ENCODE measurements at regions not wholly inside any gene's neighbourhood (a gene's known extent, or its start where the extent isn't known, plus 50 kb on each side); places are given as distances from the start of the nearest gene placed in this dataset.
"Not testable (repeated sequence)": the region's sequence is repeated elsewhere in the genome, so short reads cannot be mapped to it uniquely, and the experiment has no call there.

GRCh38 chr1:223992456-223993246, 121.3 kb upstream of the FBXO28 start:
- DNase-seq (ENCODE audit: low read depth in 4 of 4, low spot score in 3 of 4) = peak; percentile 96 to 98 (median 98)

- DNase-seq (ENCODE audit: low read depth in 4 of 4, low spot score in 3 of 4) = not testable (repeated sequence)
These were observed 122.5 kb upstream of the FBXO28 start for GRCh38 chr1:223991297-223991857.

- DNase-seq (ENCODE audit: low read depth in 4 of 4, low spot score in 3 of 4) = not testable (repeated sequence)
These were observed 116.2 kb upstream of the TP53BP2 start for GRCh38 chr1:223961985-223962384.

- DNase-seq (ENCODE audit: low read depth in 4 of 4, low spot score in 3 of 4) = not testable (repeated sequence)
These were observed 107.1 kb upstream of the TP53BP2 start for GRCh38 chr1:223952801-223953200.

- DNase-seq (ENCODE audit: low read depth in 4 of 4, low spot score in 3 of 4) = not testable (repeated sequence)
These were observed 105.8 kb upstream of the TP53BP2 start for GRCh38 chr1:223951551-223951950.

- DNase-seq (ENCODE audit: low read depth in 4 of 4, low spot score in 3 of 4) = not testable (repeated sequence)
These were observed 104.2 kb upstream of the TP53BP2 start for GRCh38 chr1:223949944-223950343.

GRCh38 chr1:223948041-223948440, 102.3 kb upstream of the TP53BP2 start:
- DNase-seq (ENCODE audit: low read depth in 4 of 4, low spot score in 3 of 4) = not testable (repeated sequence)

GRCh38 chr1:223936592-223936991, 90.8 kb upstream of the TP53BP2 start:
- DNase-seq (ENCODE audit: low read depth in 4 of 4, low spot score in 3 of 4) = not testable (repeated sequence)

- not testable (repeated sequence) for DNase-seq (ENCODE audit: low read depth in 4 of 4, low spot score in 3 of 4)
These were observed 85.7 kb upstream of the TP53BP2 start for GRCh38 chr1:223931476-223931875.

GRCh38 chr1:223920805-223921204, 75.1 kb upstream of the TP53BP2 start:
- DNase-seq (ENCODE audit: low read depth in 4 of 4, low spot score in 3 of 4) = not testable (repeated sequence)

- DNase-seq (ENCODE audit: low read depth in 4 of 4, low spot score in 3 of 4) = not testable (repeated sequence)
These were observed 69.7 kb upstream of the TP53BP2 start for GRCh38 chr1:223915476-223915875.

GRCh38 chr1:223913715-223914114, 68.0 kb upstream of the TP53BP2 start:
- not testable (repeated sequence) for DNase-seq (ENCODE audit: low read depth in 4 of 4, low spot score in 3 of 4)

- DNase-seq (ENCODE audit: low read depth in 4 of 4, low spot score in 3 of 4) = not testable (repeated sequence)
These were observed 62.3 kb upstream of the TP53BP2 start for GRCh38 chr1:223907943-223908587.

GRCh38 chr1:223903221-223903620, 57.5 kb upstream of the TP53BP2 start:
- not testable (repeated sequence) for DNase-seq (ENCODE audit: low read depth in 4 of 4, low spot score in 3 of 4)

GRCh38 chr1:223899775-223900174, 54.0 kb upstream of the TP53BP2 start:
- not testable (repeated sequence) for DNase-seq (ENCODE audit: low read depth in 4 of 4, low spot score in 3 of 4)

- not testable (repeated sequence) for DNase-seq (ENCODE audit: low read depth in 4 of 4, low spot score in 3 of 4)
These were observed 51.4 kb upstream of the TP53BP2 start for GRCh38 chr1:223897097-223897496.

- not testable (repeated sequence) for DNase-seq (ENCODE audit: low read depth in 4 of 4, low spot score in 3 of 4)
These were observed 50.2 kb upstream of the TP53BP2 start for GRCh38 chr1:223895950-223896349.
